K562 (cell line): ENCODE measurements at regions not wholly inside any gene's neighbourhood (a gene's known extent, or its start where the extent isn't known, plus 50 kb on each side); places are given as distances from the start of the nearest gene placed in this dataset.

ENCODE experiments used
- ATAC-seq: fragments of 200-7000 bp; cut with Tn5 transposase; 3 replicates; pipeline ENCODE4 v1.9.1; 2020; ENCODE audit warnings: moderate library complexity
- BruUV-seq: library from RNA; stranded (reverse); fragments of 400-500 nt; replicated peaks from 2 replicates; lab custom pipeline; 2021; lab: Mats Ljungman, UMichigan
- CTCF ChIA-PET: fragments of 300-600 bp; formaldehyde crosslinking; extraction: SDS; loops from one replicate; lab custom pipeline; 2021; ENCODE audit warnings: low intra/inter-chr PET ratio; lab: Yijun Ruan, JAX
- POLR2A ChIA-PET: fragments of 300-600, 350-650 bp; sonication (Branson Sonifier 250); formaldehyde crosslinking; extraction: SDS; loops from one replicate; lab custom pipeline; 2021; ENCODE audit warnings: antibody characterized with exemption, inconsistent platforms; lab: Yijun Ruan, JAX
- DNase-seq, 4 experiments: peaks; one replicate each; pipeline versions ENCODE4 v3.0.0 to v3.0.0-alpha.2; 2011 to 2018; ENCODE audit warnings: low spot score in 3 of 4, mixed read lengths in 3 of 4; ENCODE audit errors: extremely low read depth in 1 of 4
- FAIRE-seq: peaks from 2 replicates; lab custom pipeline; 2011; peaks lifted over from hg19 to GRCh38; lab: Jason Lieb, UNC
- H2AFZ ChIP-seq: 2 replicates; pipeline ENCODE4 v1.6.0; 2011; ENCODE audit warnings: low read depth, low read length, control low read depth, inconsistent platforms
- H3K27ac ChIP-seq: fragments of 200-600 bp; 3 replicates; pipeline ENCODE4 v1.8.0; 2011; ENCODE audit warnings: low read depth, mild to moderate bottlenecking, control low read depth, inconsistent platforms, low read length, moderate library complexity, mixed read lengths; ENCODE audit errors: extremely low read depth
- H3K27me3 ChIP-seq, 2 experiments: fragments of 300-600 bp in 1 of 2; 2 replicates in 1 of 2; 3 replicates in 1 of 2; pipeline versions ENCODE4 v1.6.0 to v1.8.0; 2011; ENCODE audit warnings: inconsistent platforms in 2 of 2, low read length in 2 of 2, mild to moderate bottlenecking in 1 of 2, mixed read lengths in 1 of 2, moderate library complexity in 1 of 2; ENCODE audit not compliant: control insufficient read depth in 2 of 2, insufficient read depth in 2 of 2
- H3K36me3 ChIP-seq: fragments of 300-600 bp; 3 replicates; pipeline ENCODE4 v1.8.0; 2011; ENCODE audit warnings: mild to moderate bottlenecking, low read length, inconsistent platforms; ENCODE audit not compliant: control insufficient read depth, insufficient read depth
- H3K4me1 ChIP-seq, 2 experiments: fragments of 200-600 bp in 1 of 2; replicated peaks in 1 of 2; 2 replicates in 1 of 2; 3 replicates in 1 of 2; pipeline versions ENCODE4 v1.5.1 to v1.8.0; 2011; ENCODE audit warnings: inconsistent platforms in 2 of 2, low read length in 2 of 2, mild to moderate bottlenecking in 1 of 2, mixed read lengths in 1 of 2, moderate library complexity in 1 of 2; ENCODE audit not compliant: control insufficient read depth in 2 of 2, insufficient read depth in 2 of 2
- H3K4me2 ChIP-seq: 2 replicates; pipeline ENCODE4 v1.6.1; 2011; ENCODE audit warnings: low read length, control low read depth, inconsistent platforms, mixed read lengths; ENCODE audit not compliant: insufficient read depth
- H3K4me3 ChIP-seq: fragments of 200-600 bp; sonication (generic), shearing (Covaris generic); 2 replicates; pipeline ENCODE4 v1.5.1; 2016; ENCODE audit warnings: control low read depth, inconsistent platforms
- H3K79me2 ChIP-seq: fragments of 200-600 bp; 3 replicates; pipeline ENCODE4 v1.8.0; 2011; ENCODE audit warnings: low read length, inconsistent platforms; ENCODE audit not compliant: control insufficient read depth, insufficient read depth
- H3K9ac ChIP-seq, 2 experiments: 2 replicates each; pipeline versions ENCODE4 v1.6.0 to v1.6.1; 2011; ENCODE audit warnings: low read depth in 2 of 2, low read length in 2 of 2, control low read depth in 1 of 2, inconsistent platforms in 1 of 2, mild to moderate bottlenecking in 1 of 2, mixed read lengths in 1 of 2; ENCODE audit not compliant: insufficient read depth in 1 of 2
- H3K9me1 ChIP-seq: one replicate; pipeline ENCODE4 v1.6.0; 2011; ENCODE audit warnings: inconsistent platforms, mild to moderate bottlenecking, low read length, moderate library complexity; ENCODE audit not compliant: control insufficient read depth, insufficient read depth
- H3K9me3 ChIP-seq: replicated peaks from 2 replicates; pipeline ENCODE4 v1.5.1; 2011; ENCODE audit warnings: low read depth, low read length, inconsistent platforms; ENCODE audit not compliant: control insufficient read depth, insufficient read depth
- H4K20me1 ChIP-seq: replicated peaks from 2 replicates; pipeline ENCODE4 v1.6.1; 2011; ENCODE audit warnings: low read length, inconsistent platforms, mixed read lengths; ENCODE audit not compliant: control insufficient read depth, insufficient read depth
- DNMT1 ChIP-seq: fragments of 450-650 bp; IDR thresholded peaks from 2 replicates; pipeline ENCODE4 v1.6.1; 2016; ENCODE audit warnings: antibody characterized with exemption, mild to moderate bottlenecking
- GATAD2A ChIP-seq: fragments of 450-650 bp; IDR thresholded peaks from 2 replicates; pipeline ENCODE4 v1.6.1; 2017
- NCOR1 ChIP-seq: fragments of 450-650 bp; IDR thresholded peaks from 2 replicates; pipeline ENCODE4 v1.6.1; 2016; ENCODE audit warnings: mild to moderate bottlenecking, moderate library complexity
- POLR3A ChIP-seq: IDR thresholded peaks from 2 replicates; pipeline ENCODE4 v1.6.1; 2011; ENCODE audit warnings: borderline replicate concordance, mild to moderate bottlenecking, moderate library complexity; ENCODE audit not compliant: insufficient read length, insufficient read depth; ENCODE audit errors: extremely low read depth
- PTRF ChIP-seq: fragments of 450-650 bp; IDR thresholded peaks from 2 replicates; pipeline ENCODE4 v1.6.1; 2016; ENCODE audit warnings: mild to moderate bottlenecking, missing genetic modification characterization, missing compliant biosample characterization
- RBM14 ChIP-seq: fragments of 200-400 bp; formaldehyde crosslinking; IDR thresholded peaks from 2 replicates; pipeline ENCODE4 v1.6.1; 2018; ENCODE audit warnings: low read depth, mild to moderate bottlenecking, low read length, moderate library complexity, borderline replicate concordance; ENCODE audit not compliant: insufficient read depth
- SMAD3 ChIP-seq: fragments of 450-650 bp; formaldehyde crosslinking; conservative IDR thresholded peaks from 2 replicates; pipeline ENCODE4 v1.4.0; 2020; ENCODE audit warnings: mild to moderate bottlenecking
- SPI1 ChIP-seq: IDR thresholded peaks from 2 replicates; pipeline ENCODE4 v1.6.1; 2011; ENCODE audit warnings: low read depth, low read length, control low read depth, borderline replicate concordance
- TAF7 ChIP-seq: fragments of 450-650 bp; IDR thresholded peaks from 2 replicates; pipeline ENCODE4 v1.6.1; 2016; ENCODE audit warnings: missing genetic modification characterization, missing compliant biosample characterization
- TGIF2 ChIP-seq: sonication (generic); formaldehyde crosslinking; IDR thresholded peaks from 2 replicates; pipeline ENCODE4 v1.8.1; 2022; ENCODE audit warnings: mild to moderate bottlenecking, missing genetic modification reagents, moderate library complexity
- ZNF586 ChIP-seq: fragments of 450-650 bp; formaldehyde crosslinking; conservative IDR thresholded peaks from 2 replicates; pipeline ENCODE4 v1.4.0; 2020; ENCODE audit warnings: mild to moderate bottlenecking, moderate library complexity
- WGBS: fragments of 100-300 bp; shearing (Covaris generic); methylation state at CpG from one replicate; pipeline ENCODE4 v1.1.6; 2016; ENCODE audit warnings: low coverage, mixed read lengths; ENCODE audit not compliant: insufficient coverage; ENCODE audit errors: missing lambda C conversion rate; 5-methylcytosine and 5-hydroxymethylcytosine counted together
- in situ Hi-C: fragments of 300-500 bp; cut with MboI; formaldehyde crosslinking; loops from 4 replicates; pipeline ENCODE4 v1.15.0; 2018; ENCODE audit warnings: inconsistent platforms, mixed read lengths
- intact Hi-C: fragments of 100-400 bp; cut with micrococcal nuclease; formaldehyde crosslinking; loops from 2 replicates; pipeline ENCODE4 v1.14.2; 2022
- TF ChIP-seq, protein P1 (sequence below): fragments of 250-450 bp; sonication (Bioruptor Pico); IDR thresholded peaks from 2 replicates; pipeline ENCODE4 v1.4.0; 2020; ENCODE audit warnings: mild to moderate bottlenecking
- TF ChIP-seq, protein P2 (sequence below): fragments of 450-650 bp; formaldehyde crosslinking; IDR thresholded peaks from 2 replicates; pipeline ENCODE4 v1.4.0; 2022; ENCODE audit warnings: missing genetic modification characterization
- TF ChIP-seq, protein P3 (sequence below): fragments of 200-800 bp; sonication (Bioruptor generic); IDR thresholded peaks from 2 replicates; pipeline ENCODE4 v1.6.1; 2017; ENCODE audit warnings: missing genetic modification characterization, missing compliant biosample characterization
- TF ChIP-seq, protein P4 (sequence below), 2 experiments: fragments of 450-650 bp in 1 of 2; sonication (generic) in 1 of 2; formaldehyde crosslinking; conservative IDR thresholded peaks; 2 replicates each; pipeline versions ENCODE4 v1.4.0 to v1.8.1; 2020 to 2022; ENCODE audit warnings: mild to moderate bottlenecking in 1 of 2, missing genetic modification reagents in 1 of 2
- TF ChIP-seq, protein P5 (sequence below), 2 experiments: fragments of 250-450 bp in 1 of 2; fragments of 450-650 bp in 1 of 2; sonication (Bioruptor Pico) in 1 of 2; IDR thresholded peaks; 2 replicates each; pipeline versions ENCODE4 v1.6.1 to v1.8.0; 2016 to 2021; ENCODE audit warnings: mild to moderate bottlenecking in 2 of 2, moderate library complexity in 2 of 2, missing compliant biosample characterization in 1 of 2, missing genetic modification characterization in 1 of 2

DNA sequence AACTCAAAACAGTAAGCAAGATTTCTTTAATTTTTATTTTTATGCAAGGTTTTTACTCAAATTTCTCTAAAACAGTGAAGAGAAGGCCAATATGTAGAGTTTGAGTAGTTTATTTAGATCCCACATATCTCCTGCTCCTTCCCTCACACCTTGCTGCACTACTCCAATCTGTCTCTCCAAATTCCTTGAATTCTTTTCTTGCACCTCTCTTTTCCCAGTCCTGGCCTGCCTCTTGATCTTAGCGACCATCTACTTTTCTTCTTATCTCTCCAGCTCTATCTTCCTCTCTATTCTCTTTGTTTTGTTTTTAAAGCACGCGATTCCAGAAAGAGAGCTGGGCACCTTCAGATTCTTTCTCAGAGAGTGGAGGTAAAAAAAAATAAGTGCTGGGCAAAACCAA, 86.7 kb upstream of the KCNQ5 start:
- WGBS = 24% methylated on average over 3 of the region's 3 CpGs
- Histone ChIP-seq H4K20me1 (no peaks in the 10 kb centered on the region), H3K9me1 (no peaks in the 10 kb centered on the region), H3K4me3 (no peak overlapping the region), H3K36me3 (no peaks in the 10 kb centered on the region), H3K27me3 (no peaks in the 10 kb centered on the region), H3K27ac (no peak overlapping the region), H3K4me2 (no peak overlapping the region), H3K4me1 (peaks cover 0 to 9% of the 10 kb centered on the region in 2 experiments; a peak in 2 of 5 replicates), H3K9ac (no peak overlapping the region), H3K9me3 (peaks cover 4% of the 10 kb centered on the region; the same call in 1 of the 2 replicates), H3K79me2 (no peaks in the 10 kb centered on the region), H2AFZ (no peak overlapping the region)
- ATAC-seq (no peak), DNase-seq (no peak), FAIRE-seq (no peak)
- ChIA-PET POLR2A (interaction anchor here (0.8 kb wide), 1 partner anchor 8 kb away, joined by 3 read pairs; no protein-coding TSS in a partner anchor), CTCF (no interaction called here)
- intact Hi-C loops = no loop called here
- TF ChIP-seq DNMT1 (no peak), TGIF2 (no peak), SPI1 (no peak), RBM14 (no peak), NCOR1 (no peak), TAF7 (tag) (no peak), PTRF (tag) (no peak), SMAD3 (CRISPR knock-in tag) (no peak), POLR3A (no peak), GATAD2A (no peak), ZNF586 (CRISPR knock-in tag) (no peak)
- TF ChIP-seq, protein P1, sequence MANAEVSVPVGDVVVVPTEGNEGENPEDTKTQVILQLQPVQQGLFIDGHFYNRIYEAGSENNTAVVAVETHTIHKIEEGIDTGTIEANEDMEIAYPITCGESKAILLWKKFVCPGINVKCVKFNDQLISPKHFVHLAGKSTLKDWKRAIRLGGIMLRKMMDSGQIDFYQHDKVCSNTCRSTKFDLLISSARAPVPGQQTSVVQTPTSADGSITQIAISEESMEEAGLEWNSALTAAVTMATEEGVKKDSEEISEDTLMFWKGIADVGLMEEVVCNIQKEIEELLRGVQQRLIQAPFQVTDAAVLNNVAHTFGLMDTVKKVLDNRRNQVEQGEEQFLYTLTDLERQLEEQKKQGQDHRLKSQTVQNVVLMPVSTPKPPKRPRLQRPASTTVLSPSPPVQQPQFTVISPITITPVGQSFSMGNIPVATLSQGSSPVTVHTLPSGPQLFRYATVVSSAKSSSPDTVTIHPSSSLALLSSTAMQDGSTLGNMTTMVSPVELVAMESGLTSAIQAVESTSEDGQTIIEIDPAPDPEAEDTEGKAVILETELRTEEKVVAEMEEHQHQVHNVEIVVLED = no peak
- TF ChIP-seq, protein P2, sequence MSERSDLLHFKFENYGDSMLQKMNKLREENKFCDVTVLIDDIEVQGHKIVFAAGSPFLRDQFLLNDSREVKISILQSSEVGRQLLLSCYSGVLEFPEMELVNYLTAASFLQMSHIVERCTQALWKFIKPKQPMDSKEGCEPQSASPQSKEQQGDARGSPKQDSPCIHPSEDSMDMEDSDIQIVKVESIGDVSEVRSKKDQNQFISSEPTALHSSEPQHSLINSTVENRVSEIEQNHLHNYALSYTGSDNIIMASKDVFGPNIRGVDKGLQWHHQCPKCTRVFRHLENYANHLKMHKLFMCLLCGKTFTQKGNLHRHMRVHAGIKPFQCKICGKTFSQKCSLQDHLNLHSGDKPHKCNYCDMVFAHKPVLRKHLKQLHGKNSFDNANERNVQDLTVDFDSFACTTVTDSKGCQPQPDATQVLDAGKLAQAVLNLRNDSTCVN (CRISPR knock-in tag) = no peak
- TF ChIP-seq, protein P3, sequence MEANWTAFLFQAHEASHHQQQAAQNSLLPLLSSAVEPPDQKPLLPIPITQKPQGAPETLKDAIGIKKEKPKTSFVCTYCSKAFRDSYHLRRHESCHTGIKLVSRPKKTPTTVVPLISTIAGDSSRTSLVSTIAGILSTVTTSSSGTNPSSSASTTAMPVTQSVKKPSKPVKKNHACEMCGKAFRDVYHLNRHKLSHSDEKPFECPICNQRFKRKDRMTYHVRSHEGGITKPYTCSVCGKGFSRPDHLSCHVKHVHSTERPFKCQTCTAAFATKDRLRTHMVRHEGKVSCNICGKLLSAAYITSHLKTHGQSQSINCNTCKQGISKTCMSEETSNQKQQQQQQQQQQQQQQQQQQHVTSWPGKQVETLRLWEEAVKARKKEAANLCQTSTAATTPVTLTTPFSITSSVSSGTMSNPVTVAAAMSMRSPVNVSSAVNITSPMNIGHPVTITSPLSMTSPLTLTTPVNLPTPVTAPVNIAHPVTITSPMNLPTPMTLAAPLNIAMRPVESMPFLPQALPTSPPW (CRISPR knock-in tag) = no peak
- TF ChIP-seq, protein P4, sequence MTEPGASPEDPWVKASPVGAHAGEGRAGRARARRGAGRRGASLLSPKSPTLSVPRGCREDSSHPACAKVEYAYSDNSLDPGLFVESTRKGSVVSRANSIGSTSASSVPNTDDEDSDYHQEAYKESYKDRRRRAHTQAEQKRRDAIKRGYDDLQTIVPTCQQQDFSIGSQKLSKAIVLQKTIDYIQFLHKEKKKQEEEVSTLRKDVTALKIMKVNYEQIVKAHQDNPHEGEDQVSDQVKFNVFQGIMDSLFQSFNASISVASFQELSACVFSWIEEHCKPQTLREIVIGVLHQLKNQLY (CRISPR knock-in tag; conservative IDR thresholded peaks at IDR 0.05) = no peak
- TF ChIP-seq, protein P5, sequence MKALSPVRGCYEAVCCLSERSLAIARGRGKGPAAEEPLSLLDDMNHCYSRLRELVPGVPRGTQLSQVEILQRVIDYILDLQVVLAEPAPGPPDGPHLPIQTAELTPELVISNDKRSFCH (CRISPR knock-in tag; IDR thresholded peaks at IDR 0.05) = no peak
- TF ChIP-seq, protein P5 (tag; IDR thresholded peaks at IDR 0.05) = no peak
- no TSS peak for BruUV-seq
- in situ Hi-C loops = no loop called here
